ENCODE measurements at regions not wholly inside any gene's neighbourhood (a gene's known extent, or its start where the extent isn't known, plus 50 kb on each side); places are given as distances from the start of the nearest gene placed in this dataset.

GRCh38 chr2:36245651-36246050, 109.9 kb upstream of the CRIM1 start:
- Histone ChIP-seq H3K9me3 (no peaks in the 10 kb centered on the region), H3K4me1 (no peaks in the 10 kb centered on the region), H3K36me3 (no peaks in the 10 kb centered on the region), H3K27me3 (no peaks in the 10 kb centered on the region), H3K27ac (no peak overlapping the region), H3K4me3 (no peak overlapping the region)
- FAIRE-seq (no peak), DNase-seq (no peak), ATAC-seq (no peak)
- WGBS, 2 donors: 44 to 63% methylated on average over 2 of the region's 2 CpGs
- no peak for TF ChIP-seq CTCF (IDR thresholded peaks at IDR 0.05)
- intact Hi-C loops (cut with DNase I): no loop called here

GRCh38 chr2:36238106-36238505, 117.5 kb upstream of the CRIM1 start:
- H3K4me3 ChIP-seq: no peak overlapping the region
- ATAC-seq (no peak), FAIRE-seq (no peak), DNase-seq (no peak)
- no peaks in the 10 kb centered on the region for H3K36me3 ChIP-seq
- no peaks in the 10 kb centered on the region for H3K9me3 ChIP-seq
- no peak overlapping the region for H3K27ac ChIP-seq
- WGBS, 2 donors: 40 to 55% methylated on average over 6 of the region's 6 CpGs
- no peaks in the 10 kb centered on the region for H3K27me3 ChIP-seq
- TF ChIP-seq CTCF (IDR thresholded peaks at IDR 0.05): no peak
- intact Hi-C loops (cut with DNase I): no loop called here
- no peaks in the 10 kb centered on the region for H3K4me1 ChIP-seq

- H3K36me3 ChIP-seq: no peaks in the 10 kb centered on the region
- H3K4me3 ChIP-seq: no peak overlapping the region
- H3K27ac ChIP-seq: no peak overlapping the region
- no peak for DNase-seq
- intact Hi-C loops (cut with DNase I): no loop called here
- no peaks in the 10 kb centered on the region for H3K27me3 ChIP-seq
- ATAC-seq: no peak
- TF ChIP-seq CTCF (IDR thresholded peaks at IDR 0.05): no peak
- FAIRE-seq: no peak
- H3K4me1 ChIP-seq: no peaks in the 10 kb centered on the region
- no peaks in the 10 kb centered on the region for H3K9me3 ChIP-seq
Observed at GRCh38 chr2:36235882-36236281, 119.7 kb upstream of the CRIM1 start.

GRCh38 chr2:36235426-36235825, 120.2 kb upstream of the CRIM1 start:
- no peak for FAIRE-seq
- no peak for ATAC-seq
- Histone ChIP-seq H3K4me3 (no peak overlapping the region), H3K36me3 (no peaks in the 10 kb centered on the region), H3K9me3 (no peaks in the 10 kb centered on the region), H3K27me3 (peaks cover 0 to 1% (median 0%) of the 10 kb centered on the region in 4 donors), H3K27ac (no peak overlapping the region), H3K4me1 (no peaks in the 10 kb centered on the region)
- 67 to 78% methylated on average over 3 of the region's 3 CpGs for WGBS, 2 donors
- DNase-seq: no peak
- intact Hi-C loops (cut with DNase I): no loop called here
- TF ChIP-seq CTCF (IDR thresholded peaks at IDR 0.05): no peak

GRCh38 chr2:36223259-36223658, 132.3 kb upstream of the CRIM1 start:
- DNase-seq (no peak), FAIRE-seq (no peak), ATAC-seq (no peak)
- WGBS, 2 donors: 50 to 58% methylated on average over 3 of the region's 3 CpGs
- Histone ChIP-seq H3K9me3 (no peaks in the 10 kb centered on the region), H3K4me1 (no peaks in the 10 kb centered on the region), H3K27me3 (no peaks in the 10 kb centered on the region), H3K4me3 (no peak overlapping the region), H3K36me3 (no peaks in the 10 kb centered on the region), H3K27ac (no peak overlapping the region)
- TF ChIP-seq CTCF (IDR thresholded peaks at IDR 0.05): no peak
- intact Hi-C loops (cut with DNase I): no loop called here
